HS-5 (cell line): ENCODE measurements at regions not wholly inside any gene's neighbourhood (a gene's known extent, or its start where the extent isn't known, plus 50 kb on each side); places are given as distances from the start of the nearest gene placed in this dataset.

Experiments used
- DNase-seq: peaks from one replicate; pipeline ENCODE4 v3.0.0-alpha.2; 2012; ENCODE audit warnings: low read depth

DNA sequence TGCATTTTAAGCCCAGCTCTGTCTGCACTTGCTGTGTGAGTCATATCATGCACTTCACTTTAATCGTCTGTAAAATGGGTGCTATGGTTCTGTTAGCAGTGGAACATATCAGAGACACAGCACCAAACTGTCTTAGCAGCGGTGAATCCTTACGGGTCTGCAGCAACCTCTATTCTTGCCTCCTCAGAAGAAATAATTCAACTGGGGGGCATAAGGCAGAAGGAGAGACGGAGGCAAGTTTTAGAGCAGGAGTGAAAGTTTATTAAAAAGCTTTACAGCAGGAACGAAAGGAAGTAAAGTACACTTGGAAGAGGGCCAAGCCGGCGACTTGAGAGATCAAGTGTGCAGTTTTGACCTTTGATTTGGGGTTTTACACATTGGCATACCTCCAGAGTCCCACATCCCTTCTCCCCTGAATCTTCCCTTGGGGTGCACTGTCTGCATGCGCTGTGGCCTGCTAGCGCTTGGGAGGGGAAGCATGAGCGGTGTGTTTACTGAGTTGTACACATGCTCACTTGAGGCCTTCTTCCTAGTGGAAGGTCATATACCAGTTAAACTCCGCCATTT, 109.8 kb downstream of the DDX1 start:
- no peak for DNase-seq

DNA sequence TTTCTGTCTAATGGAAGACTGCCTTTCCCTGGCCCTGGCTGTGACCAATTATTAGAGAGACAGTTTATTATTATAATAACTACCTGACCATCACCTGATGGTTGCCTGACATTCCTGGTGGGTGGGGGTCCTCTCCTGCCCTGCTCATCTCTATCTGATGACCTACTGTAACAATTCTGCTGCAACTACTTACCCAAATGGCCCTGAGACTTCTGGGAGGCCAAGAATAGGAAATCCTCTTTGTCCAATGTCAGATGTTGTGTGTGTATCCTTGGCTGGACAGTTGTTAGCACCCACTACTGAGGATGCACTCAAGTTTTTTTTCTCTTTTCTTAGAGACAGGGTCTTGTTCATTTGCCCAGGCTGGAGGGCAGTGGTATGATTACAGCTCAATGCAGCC, 110.3 kb downstream of the DDX1 start:
- DNase-seq: no peak

DNA sequence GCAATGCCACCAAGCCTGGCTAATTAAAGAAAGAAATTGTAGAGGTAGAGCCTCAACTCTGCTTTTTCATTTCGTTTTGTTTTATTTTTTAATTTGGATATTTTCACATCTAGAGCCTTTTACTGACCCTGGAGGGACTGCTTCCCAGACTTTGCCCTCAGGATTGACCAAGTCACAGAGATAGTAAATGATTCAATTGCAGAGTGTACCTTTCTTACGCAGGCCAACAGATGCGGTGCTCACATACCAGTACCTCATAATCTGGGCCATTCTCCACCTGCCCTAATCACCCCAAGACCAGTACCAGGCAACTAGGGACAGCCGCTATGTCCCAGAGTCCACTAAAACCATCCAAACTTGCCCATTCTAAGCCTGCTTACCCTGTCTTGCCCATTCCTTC, 110.8 kb downstream of the DDX1 start:
- no peak for DNase-seq

DNA sequence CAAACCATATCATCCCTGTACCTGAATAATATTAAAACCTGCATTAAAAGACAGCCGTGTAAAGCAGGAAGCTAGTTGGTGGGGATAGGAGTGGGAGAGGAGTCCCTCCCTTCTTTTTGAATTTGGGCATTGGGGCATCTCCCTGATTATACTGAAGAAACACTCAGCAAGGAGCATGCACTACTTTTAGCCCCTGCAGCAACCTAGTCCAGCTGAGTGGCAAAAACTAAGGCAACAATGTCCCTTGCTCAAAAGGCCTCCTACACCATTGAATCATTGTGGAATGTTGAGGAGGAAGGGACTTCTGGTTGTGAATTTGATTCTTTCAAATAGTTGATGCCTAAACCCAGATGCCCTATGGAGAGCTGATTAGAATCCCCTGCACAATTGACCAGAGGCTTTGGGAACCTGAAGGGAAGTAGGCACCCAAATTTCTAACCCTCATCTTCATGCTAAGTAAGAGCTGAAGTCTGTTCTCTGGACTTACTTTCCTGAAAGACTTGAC, 111.7 kb downstream of the DDX1 start:
- no peak for DNase-seq

DNA sequence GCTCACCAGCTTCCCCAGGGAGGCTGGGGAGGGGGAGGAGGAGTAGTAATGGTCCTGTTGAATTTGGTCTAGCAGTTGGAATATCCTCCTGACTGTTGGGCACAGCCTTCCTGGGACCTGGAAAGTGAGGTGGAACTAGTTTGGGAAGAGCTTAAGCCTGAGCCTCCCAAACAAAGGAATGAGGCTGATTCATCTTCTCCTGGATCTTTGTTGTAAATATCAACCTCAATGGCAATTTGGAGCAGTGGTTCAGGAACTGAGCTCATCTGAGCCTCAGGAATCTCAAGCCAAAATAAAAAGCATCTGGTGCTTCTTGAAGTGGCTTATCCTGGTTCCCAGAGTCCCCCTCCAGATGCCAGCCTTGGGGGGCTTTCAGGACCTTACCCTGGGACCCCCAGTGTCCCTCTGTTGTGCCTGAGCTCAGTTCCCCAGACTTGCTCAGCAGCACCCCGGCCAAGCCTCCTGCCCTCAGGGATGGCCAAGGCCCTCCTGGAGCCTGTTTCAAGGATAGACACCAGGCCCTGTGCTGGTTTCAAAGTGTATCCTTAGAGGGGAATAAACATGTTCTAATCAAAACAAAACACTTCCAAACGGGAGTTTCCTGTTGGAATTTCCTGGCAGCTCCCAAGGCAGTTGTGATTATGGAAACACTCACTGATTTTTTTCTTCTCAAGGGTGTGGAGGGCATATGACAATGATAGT, 112.6 kb downstream of the DDX1 start:
- DNase-seq: no peak

DNA sequence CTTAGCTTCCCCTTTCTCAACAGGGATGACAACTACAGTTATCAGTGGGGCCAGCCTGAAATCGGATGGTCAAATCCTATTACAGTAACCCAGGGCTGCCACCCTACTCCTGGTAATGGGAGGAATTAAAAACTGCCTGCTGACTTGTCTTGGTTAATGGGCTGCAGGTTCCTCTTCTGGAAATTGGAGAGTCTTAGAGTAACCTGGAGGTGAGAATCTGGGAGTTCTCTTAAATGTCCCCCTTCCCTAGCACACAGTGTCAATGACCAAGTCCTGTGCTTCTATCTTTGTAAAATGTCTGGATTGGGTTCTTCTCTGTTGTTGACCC, 113.1 kb downstream of the DDX1 start:
- no peak for DNase-seq

DNA sequence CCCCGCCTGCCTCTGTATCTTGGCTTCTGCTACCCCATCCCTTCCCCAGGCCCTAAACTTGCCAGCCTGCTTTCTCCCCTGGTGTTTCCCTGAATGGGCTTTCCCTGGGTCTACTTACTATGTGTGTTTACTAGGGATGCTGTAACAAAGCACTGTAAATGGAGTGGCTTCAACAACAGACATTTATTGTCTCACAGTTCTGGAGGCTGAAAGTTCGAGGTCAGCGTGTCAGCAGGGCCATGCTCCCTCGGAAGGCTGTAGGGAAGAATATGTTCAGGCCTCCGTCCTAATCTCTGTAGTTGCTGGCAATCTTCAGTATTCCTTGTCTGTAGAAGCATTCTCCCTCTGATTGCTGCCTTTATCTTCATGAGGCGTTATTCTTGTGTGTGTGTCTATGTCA, 113.6 kb downstream of the DDX1 start:
- no peak for DNase-seq

DNA sequence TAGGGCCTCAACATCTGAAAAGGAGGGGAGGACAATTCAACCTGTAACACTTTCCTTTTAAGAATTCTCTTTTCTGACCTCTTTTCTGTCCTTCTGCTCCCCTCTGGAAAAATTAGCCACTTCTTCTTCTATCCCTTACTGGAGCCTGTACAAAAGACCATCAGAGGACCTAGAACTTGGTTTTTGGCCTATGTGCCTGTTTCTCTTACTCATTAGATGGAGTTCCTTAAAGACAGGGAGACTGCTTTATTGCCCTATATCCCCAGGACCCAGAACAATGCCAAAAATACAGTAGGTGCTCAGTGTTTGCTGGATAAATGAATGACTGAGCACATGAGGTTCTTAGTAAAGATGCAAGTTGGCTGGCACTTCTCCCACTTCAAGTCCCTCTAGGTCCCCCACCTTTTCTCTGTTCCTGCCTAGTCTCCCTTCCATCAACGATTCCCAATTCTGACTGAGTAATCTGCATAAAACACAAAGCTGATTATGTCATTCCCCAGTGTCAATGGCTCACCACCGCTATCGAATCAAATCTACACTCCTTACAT, 114.2 kb downstream of the DDX1 start:
- no peak for DNase-seq

DNA sequence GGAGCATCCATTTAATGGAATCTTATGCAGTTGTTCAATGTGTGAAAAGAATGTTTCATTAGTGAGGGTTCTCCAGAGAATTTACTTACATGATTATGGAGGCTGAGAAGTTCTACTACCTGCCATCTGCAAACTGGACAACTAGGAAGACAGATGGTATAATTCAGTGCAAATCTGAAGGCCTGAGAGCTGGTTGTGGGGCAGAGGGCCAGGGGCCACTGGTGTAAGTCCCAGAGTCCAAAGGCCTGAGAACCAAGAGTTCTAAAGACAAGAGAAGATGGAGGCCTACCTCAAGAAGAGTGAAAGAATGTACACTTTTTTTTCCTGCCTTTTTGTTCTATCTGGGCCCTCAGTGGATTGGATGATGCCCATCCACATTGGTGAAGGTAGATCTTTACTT, 114.8 kb downstream of the DDX1 start:
- DNase-seq: no peak

DNA sequence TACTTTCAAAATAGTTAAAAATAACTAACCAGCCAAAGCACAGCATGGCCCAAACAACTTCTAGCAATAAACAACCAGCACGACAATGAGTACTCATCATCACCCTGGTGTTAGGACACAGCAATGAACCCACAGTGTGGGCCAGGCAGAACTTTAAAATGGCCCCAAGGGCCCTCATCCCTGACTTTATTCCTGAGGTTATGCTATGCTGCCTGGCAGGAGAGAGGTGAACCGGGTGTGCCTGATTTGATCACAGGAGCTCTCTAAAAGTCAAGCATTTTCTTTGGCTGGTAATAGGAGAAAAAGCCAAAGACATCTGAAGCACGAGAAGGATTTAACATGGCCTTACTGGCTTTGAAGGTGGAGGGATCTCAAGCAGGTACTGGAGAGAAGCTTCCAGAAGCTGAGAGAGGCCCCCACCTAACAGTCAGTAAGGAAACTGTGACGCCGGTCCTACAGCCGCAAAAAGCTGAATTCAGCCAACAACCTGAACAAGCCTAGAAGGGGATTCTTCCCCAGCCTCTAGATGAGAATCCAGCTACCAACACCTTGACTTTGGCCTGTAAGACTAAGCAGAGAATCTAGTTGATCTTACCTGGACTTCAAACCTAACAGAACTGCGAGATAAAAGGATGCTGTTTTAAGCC, 115.4 kb downstream of the DDX1 start:
- no peak for DNase-seq

DNA sequence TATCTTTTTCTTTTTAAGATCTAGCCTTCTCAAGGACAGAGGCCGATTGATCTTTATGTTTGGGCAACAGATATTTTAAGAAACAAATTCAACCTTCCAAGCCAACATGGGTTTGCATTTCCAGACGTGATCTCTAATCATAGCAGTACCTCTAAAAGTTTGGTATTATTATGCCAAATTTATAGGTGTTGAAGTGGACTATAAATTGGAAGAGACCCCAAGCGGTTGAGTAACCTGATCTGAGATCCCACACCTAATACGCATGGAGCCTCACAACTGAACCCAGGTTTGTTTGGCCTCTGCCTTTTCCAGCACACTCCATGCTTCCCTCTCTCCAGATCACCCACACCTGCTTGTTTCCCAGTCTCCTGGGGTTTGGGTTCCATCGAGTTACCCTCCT, 116.5 kb downstream of the DDX1 start:
- DNase-seq: no peak

DNA sequence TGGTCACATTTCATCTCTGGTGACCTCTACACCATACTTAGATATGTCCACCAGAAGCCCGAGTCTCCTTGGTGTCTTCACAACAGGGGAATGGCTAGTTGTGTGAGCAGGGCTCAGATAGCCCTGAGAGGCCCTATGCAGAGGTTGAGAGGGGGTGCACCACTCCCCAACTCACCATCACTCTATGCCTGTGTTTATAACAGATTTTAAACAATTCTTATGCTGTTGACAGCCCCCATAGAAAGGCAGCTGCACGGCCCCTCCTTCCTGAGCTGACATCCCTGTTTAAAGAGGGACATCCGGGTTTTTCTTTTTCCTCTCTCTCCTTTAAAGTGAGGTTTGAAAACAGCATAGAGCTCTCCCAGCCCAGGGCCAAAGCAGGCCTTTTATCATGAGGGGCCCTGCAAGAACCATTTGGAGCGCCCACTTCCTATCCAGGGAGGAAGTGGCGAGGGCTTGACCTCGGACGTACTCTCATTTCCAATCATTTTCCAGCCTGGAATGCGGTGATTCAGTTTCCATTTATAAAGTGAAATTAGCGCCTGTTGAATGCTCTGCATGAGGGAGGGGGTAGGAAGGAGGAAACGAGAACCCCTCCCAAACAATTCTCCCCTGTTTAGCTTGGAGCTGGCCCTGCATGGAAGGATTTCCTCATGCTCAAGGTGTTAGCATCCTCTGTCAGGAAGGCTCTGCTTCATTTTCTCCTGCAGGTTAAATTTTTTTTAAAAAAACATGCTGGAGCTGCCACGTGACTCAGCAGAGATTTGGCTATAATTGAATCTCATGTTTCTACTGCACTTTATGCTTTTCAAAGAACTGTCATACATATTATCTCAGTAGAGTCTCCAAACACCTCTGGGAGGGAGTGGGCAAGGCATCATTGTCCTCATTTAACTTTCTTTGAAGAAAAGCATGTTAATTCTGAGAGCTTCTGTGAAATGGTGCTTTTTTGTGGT, 117.5 kb downstream of the DDX1 start:
- DNase-seq: no peak

DNA sequence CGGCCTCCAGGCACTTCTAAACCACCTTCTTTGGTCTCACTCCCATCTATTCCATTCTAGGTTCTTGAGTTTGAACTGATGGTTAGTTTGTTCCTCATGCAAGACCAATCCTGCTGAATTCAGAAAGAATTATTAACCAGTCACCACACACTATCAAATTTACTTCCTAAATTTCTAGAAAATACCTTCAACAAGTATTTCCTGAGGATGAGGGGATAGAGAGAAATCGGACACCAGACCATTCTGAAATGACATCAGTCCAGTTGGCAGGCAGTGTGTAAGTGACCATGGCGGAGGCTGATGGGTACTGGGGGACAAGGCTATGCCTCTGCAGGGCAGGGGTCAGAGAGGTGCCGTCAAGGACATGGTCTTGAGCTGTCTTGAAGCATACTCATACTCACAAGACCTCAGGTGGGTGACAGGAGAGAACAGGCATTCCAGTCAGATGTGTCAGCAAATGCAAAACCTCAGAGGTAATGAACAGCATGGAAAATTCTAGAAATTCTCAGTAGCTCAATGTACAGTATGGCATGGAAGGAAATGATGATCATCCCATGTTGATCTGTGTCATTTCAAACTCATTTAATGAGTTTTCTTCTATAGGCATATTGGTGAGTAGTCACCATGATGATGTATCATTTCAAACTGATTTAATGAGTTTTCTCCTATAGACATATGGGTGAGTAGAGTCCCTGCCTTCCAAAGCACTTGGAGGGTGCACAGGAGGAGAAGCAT, 119.6 kb downstream of the DDX1 start:
- no peak for DNase-seq

DNA sequence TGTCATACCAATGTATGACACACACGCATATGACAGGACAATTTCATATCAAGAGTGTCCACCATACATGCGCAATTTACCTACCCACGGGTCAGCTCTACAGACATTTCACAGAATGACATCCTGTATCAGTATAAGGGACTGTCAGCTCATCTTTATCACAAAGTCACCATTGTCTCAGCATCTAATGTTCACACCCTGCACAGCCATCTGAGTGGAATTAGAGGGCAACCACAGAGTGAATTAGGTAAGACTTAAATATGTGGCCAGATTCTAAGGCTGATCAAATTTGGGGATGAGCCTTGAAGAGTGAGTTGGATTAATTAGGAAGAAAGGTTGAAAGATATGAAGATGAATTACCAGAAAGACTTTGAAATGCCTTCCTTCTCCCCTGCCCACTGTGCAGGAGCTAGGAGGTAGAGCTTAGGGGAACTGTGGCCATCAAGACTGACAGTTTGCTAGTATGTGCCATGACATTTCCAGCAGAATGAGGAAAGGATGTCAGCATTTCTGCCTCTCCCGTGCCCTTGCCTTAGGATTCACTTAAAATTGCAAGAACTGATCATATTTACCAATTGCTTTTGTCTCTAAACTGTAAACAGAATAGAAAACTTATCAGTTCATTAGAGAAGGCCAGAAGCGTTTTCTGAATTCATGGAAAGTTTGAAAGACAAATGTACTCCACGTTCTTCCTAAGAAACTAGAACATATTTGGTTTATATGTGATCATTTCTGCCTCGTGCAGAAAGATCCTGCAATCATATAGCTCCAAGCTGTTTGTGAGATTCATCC, 121.1 kb downstream of the DDX1 start:
- no peak for DNase-seq

DNA sequence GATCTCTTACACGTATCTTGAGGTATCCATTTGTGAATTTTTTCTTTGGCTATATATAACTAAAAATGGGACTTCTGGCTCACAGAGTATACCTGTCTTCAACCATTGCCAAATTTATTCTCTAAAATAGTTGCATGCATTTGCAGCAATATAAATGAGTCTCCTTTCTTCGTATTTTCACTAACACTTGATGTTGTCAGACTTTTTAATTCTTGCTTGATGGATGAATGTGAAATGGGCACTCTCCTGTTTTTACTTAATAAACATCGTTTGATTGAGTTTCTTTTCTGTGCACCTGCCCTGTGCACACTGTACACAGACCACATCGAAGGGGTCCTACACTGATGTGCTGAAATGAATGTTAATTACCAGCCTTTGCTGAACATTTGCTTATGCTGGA, 121.8 kb downstream of the DDX1 start:
- DNase-seq: no peak

DNA sequence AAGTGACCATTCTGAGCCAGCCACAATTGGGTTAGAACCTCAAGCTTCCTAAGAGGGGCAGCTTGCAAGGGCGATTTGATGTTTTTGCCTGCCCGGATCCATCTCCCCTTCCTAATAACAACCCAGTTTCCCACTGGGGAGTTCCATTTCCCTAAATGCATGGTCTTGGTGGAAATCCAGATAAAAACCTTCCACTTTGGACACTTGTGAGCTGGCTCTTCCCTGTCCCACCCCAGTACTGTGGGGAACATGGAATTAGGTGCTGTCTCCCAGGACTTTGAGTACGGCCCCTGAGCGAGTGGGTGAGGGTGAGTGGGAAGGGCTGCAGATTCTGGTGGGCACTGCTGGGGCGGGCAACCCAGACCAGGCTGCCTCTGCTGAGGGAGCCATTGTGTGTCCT, 122.3 kb downstream of the DDX1 start:
- DNase-seq: no peak

DNA sequence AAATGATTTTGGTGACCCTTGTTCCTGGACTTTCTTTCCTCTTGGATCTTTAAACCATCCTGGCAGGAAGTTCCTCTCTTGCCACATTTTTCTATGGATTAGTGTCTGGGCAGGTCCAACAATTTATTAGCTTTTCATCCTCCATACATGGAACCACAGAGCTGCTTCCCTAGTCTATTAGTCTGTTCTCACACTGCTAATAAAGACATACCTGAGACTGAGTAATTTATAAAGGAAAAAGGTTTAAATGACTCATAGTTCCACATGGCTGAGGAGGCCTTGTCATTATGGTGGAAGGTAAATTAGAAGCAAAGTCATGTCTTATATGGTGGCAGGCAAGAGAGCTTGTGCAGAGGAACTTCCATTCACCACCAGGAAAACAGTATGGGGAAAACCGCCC, 122.9 kb downstream of the DDX1 start:
- no peak for DNase-seq

DNA sequence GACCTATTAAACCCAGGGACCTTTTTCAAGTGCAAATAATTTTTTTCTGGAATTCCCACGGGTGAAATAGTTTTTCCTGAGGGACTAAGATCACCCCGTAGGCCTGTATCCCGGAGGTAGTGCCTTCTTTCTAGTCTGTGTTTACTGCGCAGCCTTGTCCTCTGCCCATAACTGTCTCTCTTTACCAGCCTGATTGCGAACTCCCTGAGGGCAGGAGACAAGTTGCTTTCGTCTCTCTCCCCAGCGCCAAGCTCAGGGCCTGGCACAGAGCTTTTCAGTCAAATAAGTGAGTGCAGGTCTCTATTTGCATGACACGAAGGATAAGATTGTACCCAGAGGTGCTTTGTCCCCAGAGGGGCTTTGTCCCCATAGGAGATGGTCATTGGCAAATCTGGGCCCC, 123.9 kb downstream of the DDX1 start:
- no peak for DNase-seq

DNA sequence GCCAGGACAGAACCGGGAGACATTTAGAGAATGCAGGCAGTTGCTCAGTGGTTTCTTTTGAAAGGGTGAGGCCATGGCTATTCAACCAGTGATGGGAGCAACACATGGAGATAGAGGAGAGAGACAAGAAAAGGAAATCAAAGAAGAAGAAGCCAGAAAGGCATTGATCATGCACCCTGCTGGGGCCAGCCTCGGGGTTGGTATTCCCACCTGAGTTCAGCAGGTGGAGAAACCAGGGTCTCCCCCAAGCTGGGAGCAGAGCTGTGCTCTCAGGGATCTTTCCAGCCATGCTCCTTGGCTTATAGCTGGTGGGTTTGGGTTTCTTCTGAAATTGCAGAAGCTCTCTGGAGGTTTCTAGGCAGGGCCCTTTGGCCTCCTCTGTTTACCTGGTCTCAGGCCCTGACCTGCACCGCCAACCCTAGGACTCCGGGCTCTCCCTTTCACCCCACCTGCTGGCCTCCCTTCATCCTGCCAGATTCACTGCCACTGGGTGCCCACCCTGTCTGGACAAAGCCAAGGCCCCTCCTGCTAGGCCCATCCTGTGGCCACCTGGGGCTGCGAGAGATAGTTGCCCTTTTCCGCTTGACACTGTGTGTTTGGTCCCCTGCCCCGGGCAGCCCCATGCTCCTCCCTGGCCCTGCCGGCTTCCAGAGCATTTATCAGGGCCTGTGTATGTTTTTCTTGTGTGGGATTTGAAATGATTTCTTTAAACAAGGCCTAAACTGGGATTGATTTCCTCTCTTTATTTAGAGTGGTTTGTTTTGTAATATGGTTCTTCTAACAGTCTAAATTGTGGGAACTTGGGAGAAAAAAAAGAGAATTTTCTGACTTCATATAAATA, 126.7 kb downstream of the DDX1 start:
- DNase-seq: no peak

DNA sequence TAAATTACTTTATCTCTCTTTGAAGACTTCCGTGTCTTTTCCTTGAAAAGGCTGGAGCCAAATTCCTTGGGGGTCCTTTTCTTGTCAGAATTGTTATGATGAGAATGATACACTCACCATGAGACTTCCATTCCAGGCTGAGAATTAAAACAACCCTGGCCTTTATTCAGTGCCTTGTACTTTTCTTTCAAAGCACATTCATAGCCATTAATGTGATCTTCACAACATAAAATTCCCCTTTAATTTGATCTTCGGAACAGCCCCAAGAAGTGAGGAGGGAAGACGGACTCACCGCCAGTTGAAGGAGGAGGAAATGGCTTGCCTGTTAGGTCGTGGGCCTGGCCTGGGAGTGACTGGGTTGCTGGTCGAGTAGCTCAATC, 127.3 kb downstream of the DDX1 start:
- DNase-seq: no peak
